AG08395 (cell line): ENCODE measurements at regions not wholly inside any gene's neighbourhood (a gene's known extent, or its start where the extent isn't known, plus 50 kb on each side); places are given as distances from the start of the nearest gene placed in this dataset.
A peak's percentile ranks its signal among the peaks of the same experiment; 100 is the strongest.

Source experiments
- DNase-seq: peaks from one replicate; pipeline ENCODE4 v3.0.0; 2012; ENCODE audit warnings: mixed read lengths, low spot score

- no peak for DNase-seq
Measured at GRCh38 chr9:87282538-87282937, 215.1 kb upstream of the DAPK1 start.

DNA sequence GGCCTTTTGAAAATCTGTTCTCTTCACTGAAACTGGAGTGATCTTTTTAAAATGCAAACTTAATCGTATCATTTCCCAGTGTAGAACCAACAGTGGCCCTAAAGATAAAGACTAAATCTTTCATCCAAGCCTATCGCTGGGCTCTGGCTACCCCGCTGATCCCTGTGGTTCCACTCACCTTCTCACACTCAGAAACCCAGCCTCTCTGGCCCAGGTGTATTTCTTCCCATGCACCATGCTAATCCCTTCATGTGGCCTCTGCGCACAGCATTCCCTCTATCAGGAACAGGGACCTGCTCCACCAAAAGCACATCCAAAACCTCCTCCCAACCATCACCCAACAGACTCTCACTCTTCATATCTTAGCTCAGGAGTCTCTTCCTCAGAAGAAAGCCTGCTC lies 214.1 kb upstream of the DAPK1 start:
- DNase-seq, result no peak

GRCh38 chr9:87285183-87285850 lies 212.3 kb upstream of the DAPK1 start:
- no peak for DNase-seq

- peak; percentile 36 for DNase-seq
Measured at GRCh38 chr9:87286506-87286905, 211.2 kb upstream of the DAPK1 start.

DNA sequence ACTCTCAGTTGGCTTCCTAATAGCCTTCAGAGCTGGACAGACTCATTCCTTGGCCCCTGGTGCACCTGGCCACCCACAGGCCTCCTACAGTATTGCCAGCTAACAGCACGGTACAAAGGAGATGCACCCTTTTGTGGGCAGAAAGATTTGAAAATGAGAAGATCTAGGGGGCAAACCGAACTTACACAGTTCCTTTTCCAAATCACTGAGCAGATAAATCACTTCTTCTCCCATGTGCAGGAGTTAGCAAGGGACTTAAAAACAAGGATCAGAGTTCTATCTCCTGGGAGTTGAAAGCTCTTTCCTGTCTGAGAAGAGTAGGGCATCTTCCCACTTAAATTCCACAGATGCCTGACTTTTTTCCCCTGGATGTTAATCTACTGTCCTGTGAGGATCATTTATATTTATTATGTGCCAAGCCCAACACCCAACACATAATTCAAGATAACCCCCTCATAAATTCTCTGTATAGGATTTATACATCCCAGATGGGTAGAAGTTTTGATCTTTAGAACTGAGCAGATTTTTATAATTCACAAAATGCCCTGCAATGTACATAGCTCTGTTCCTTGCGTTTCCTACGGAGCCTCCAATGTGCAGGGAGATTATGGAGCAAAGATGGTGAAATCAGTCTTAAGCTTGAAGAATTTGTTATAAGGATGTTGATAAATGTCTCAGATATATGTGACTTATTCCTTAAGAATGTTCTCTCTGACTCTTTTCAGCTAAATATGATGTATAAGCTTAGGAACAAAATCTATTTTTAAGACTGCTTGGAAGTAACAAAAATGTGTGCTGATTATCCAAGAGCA lies 207.2 kb upstream of the DAPK1 start:
- DNase-seq, result peak; percentile 34

- no peak for DNase-seq
Measured at GRCh38 chr9:87292449-87293191, 205.0 kb upstream of the DAPK1 start.

DNA sequence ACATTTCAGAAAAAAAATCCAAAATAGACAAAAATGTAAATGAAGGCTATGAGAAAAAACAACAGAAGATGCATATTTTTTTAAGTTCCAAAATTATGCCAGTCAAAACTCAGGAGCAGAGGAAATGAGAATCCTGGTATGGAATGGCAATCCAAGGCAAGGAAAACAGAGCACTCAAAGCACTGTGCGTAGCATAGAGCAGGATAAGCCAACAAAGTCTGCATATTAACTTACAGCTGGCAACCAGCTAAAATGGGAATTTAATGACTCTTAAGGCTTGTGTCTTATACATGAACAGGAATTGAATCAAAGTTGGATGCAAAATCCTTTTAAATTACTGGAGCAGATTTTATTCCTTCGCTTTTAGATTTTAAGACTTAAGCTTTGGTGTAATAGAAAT lies 203.5 kb upstream of the DAPK1 start:
- DNase-seq, result no peak

- no peak for DNase-seq
Measured at GRCh38 chr9:87300915-87301314, 196.8 kb upstream of the DAPK1 start.

DNA sequence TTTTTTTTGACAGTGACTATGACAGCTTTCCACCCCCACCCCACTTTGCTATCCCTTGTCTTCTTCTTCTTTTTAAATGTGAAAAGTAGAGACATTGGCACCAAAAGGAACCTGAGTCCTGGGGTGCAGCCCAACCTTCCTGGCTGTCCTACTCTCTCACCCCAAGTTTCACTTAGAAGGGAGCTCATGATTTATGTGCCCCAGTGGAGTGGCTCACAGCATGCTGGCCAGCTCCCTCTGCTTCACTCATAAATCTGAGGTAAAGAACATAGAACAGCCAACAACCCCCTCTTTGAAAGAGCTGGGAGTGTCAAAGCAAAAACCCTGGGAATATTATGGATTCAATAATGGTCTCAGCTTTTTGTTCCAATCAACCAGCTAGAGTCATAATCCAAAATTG lies 196.3 kb upstream of the DAPK1 start:
- no peak for DNase-seq

- no peak for DNase-seq
Measured at GRCh38 chr9:87305151-87305550, 192.5 kb upstream of the DAPK1 start.

DNA sequence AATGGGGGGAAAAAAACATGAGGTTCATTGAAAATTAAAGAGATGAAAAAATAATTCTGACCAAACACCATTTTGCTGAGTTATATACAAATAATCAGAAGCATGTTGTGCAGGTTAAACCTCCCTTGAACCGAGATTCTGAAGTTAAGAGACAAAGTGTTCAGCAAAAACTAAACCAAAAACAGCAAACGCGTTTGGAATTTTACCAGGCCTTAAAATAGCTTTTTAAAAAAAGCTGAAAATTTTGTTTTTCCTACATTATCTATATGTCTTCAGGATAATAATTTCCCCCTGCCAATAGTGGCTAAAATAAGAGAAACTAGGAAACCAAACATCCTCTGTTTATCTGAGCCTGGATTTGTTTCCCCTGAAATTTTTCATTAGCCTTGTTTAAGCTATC lies 191.7 kb upstream of the DAPK1 start:
- DNase-seq, result no peak

DNA sequence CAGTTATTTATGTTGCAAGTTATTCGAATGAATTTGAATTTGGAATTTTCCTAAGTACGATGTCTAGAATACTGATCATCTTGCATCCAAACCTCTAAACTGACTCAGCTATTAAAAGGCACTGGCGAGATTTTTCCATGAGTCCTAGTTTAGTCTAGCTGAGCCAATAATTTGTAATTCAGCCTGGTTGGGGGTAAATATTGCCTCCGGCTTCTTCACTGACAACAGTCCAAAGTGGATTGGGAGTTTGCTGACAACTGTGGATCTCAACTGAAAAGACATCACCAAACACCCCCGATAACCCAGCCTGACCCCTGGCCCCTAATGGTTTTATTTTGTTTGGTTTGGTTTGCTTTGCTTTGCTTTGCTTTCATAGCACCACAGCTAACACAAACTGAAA lies 189.8 kb upstream of the DAPK1 start:
- DNase-seq, result no peak

- no peak for DNase-seq
Measured at GRCh38 chr9:87309236-87309635, 188.4 kb upstream of the DAPK1 start.

DNA sequence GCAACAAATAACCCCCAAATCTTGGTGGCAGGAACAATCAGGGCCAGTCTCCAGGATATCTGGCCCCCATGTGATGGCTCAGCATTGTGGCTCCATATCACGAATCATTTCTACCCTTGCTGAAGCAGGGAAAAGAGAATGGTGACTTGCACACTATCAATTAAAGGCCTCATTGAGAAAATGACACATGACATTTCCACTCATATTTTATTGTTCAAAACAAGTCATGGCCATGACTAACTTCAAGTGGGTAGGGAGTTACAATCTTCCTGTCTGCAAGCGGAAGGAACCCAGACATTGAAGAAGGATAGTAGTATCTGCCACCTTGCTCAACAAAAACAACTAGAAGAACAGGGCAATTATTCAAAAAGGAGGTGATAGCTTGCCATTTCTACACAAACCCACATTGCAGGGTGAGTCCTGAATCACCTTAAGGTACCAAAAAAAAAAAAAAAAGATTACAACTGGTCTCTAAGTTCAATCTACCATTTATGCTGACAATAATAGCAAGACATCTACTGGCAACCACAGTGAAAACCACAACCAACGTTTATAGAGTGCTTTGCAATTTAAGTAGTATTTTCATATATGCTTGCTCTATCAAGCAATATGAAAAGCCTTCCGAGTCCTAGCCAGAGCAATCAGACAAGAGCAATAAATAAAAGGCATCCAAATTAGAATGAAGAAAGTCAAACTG lies 186.7 kb upstream of the DAPK1 start:
- DNase-seq, result no peak

GRCh38 chr9:87319656-87320055 lies 178.0 kb upstream of the DAPK1 start:
- no peak for DNase-seq

DNA sequence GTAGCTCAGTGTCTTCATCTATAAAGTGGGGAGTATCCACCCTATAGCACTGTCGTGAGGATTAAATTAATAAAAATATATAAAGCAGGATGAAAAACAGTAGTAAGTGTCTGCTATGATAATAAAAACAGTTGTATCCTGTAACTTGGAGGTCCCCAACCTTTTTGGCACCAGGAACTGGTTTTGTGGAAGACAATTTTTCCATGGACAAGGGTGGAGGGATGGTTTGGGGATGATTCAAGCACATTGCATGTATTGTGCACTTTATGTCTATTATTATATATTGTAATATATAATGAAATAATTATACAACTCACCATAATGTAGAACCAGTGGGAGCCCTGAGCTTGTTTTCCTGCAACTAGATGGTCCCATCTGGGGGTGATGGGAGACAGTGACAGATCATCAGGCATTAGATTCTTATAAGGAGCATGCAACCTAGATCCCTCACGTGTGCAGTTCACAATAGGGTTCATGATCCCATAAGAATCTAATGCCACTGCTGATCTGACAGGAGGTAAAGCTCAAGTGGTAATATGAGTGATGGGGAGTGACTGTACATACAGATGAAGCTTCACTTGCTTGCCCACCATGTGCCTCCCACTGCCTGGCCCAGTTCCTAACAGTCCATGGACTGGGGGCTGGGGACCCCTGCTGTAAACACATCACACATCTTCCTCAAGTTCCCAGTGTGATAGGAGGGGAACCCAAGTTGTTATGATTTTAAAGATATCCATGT lies 177.4 kb upstream of the DAPK1 start:
- DNase-seq, result no peak

DNA sequence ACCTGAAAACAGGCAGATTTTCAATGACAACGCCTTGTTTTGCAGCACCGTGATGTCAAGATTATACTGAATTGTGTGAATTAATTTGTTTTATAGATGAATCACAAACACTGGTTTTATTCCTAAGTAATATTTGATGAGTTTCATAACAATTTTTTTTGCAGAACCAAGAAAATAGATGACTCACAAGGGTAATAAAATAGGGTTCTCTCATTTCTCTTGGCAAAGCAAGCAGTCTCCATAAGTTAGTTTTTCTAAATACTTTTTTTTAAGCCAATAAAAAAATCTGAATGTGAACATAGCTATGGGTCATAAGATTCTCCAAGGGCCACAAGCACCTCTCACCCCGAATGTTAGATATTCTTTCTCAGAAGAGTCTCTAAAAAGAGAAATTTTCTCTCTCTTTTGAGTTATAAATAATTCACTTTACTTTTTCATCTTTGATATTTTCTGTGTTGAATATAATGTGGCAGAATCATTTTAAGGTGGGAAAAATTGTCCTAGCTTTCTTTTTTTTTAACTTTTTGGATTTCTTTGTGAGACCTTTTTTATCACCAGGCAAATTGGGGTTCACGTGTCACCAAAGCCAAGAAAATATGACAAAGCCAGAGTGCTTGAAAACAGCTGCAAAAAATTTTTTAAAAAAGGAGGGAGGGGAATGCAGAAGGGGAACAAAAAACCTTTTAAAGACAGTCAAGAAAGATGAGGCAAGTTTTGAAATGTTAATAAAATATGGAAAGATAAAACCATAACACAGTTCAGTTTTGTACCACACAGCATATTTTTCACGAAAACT lies 174.6 kb upstream of the DAPK1 start:
- DNase-seq, result peak; percentile 56

DNA sequence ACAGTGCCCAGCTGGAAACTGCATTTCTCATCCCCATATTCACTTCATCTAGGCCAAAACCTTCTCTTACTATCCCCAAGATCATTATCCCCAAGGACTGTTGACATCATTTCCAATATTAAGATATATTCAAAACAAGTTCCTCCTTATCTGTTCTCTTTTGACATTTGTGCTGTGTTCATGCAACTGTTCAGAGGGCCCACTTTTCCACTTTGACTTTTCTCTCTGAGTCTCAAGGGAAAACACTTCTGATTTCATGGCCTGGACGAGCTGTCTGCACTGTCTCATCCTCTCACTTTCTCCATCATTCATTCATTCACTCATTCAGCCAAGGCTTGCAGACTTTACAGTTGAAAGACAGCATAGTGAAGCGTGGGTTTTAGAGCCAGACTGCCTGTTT lies 173.7 kb upstream of the DAPK1 start:
- no peak for DNase-seq

DNA sequence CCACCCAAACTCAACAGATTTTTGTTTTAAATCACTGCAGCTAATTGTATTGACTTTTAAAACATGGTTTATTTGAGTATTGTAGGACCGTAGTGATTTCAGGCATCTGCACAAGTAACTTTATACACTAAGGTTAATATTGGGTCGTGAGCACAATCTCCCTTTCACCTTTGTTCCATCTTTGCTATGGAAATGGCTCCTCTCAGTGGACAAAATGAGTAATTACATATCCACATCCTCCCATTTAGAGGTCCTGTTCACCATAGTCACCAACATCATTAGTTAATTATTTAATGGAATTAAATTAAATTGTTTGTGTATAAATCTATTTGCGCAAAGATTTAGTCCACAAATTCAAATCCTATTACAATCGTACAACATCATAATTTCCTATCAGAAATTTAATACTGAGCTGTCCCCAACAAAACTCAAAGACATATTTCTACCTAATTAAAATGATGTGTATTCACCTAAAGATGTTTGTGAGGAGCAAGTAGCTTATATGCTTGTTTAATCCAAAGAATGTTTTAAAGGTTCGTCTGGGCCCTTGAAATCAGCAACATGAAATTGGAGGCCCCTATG lies 173.0 kb upstream of the DAPK1 start:
- peak; percentile 70 for DNase-seq

GRCh38 chr9:87327575-87328125 lies 170.0 kb upstream of the DAPK1 start:
- DNase-seq, result peak; percentile 26
